H1 (cell line): ENCODE measurements at regions not wholly inside any gene's neighbourhood (a gene's known extent, or its start where the extent isn't known, plus 50 kb on each side); places are given as distances from the start of the nearest gene placed in this dataset.

ENCODE experiments used
- CTCF ChIA-PET: fragments of 300-600 bp; sonication (Branson Sonifier 250); formaldehyde crosslinking; loops from one replicate; lab custom pipeline; 2021; ENCODE audit not compliant: partially characterized antibody; lab: Charles Lee
- POLR2A ChIA-PET: fragments of 300-600 bp; sonication (Branson Sonifier 250); formaldehyde crosslinking; loops from one replicate; lab custom pipeline; 2021; ENCODE audit warnings: inconsistent platforms; ENCODE audit not compliant: partially characterized antibody; lab: Charles Lee
- DNase-seq, 2 experiments: peaks; one replicate each; pipeline versions ENCODE4 v3.0.0 to v3.0.0-alpha.2; 2010 to 2022; ENCODE audit warnings: low spot score in 2 of 2, low read depth in 1 of 2, mixed read lengths in 1 of 2
- FAIRE-seq: peaks from 2 replicates; lab custom pipeline; 2011; peaks lifted over from hg19 to GRCh38; lab: Jason Lieb, UNC
- H2AFZ ChIP-seq: 2 replicates; pipeline ENCODE4 v1.8.1; 2012; ENCODE audit warnings: low read length, inconsistent platforms
- H2AK5ac ChIP-seq: 2 replicates; pipeline ENCODE4 v1.6.1; 2013; ENCODE audit warnings: low read depth, low read length
- H2BK120ac ChIP-seq: replicated peaks from 2 replicates; pipeline ENCODE3; 2013; ENCODE audit warnings: low read depth, low read length, inconsistent platforms
- H2BK12ac ChIP-seq: 2 replicates; pipeline ENCODE4 v1.6.1; 2013; ENCODE audit warnings: low read depth, low read length
- H2BK15ac ChIP-seq: 2 replicates; pipeline ENCODE4 v1.6.1; 2013; ENCODE audit warnings: low read length
- H2BK20ac ChIP-seq: 2 replicates; pipeline ENCODE4 v1.6.1; 2013; ENCODE audit warnings: low read length
- H2BK5ac ChIP-seq: 2 replicates; pipeline ENCODE4 v1.6.1; 2013; ENCODE audit warnings: low read depth, low read length
- H3K14ac ChIP-seq: 2 replicates; pipeline ENCODE4 v1.6.1; 2013; ENCODE audit warnings: inconsistent platforms; ENCODE audit not compliant: insufficient read length
- H3K18ac ChIP-seq: 2 replicates; pipeline ENCODE4 v1.6.1; 2013; ENCODE audit warnings: low read length; ENCODE audit errors: extremely low read depth
- H3K23ac ChIP-seq: 2 replicates; pipeline ENCODE4 v1.6.1; 2013; ENCODE audit warnings: inconsistent platforms; ENCODE audit not compliant: insufficient read length
- H3K23me2 ChIP-seq: 2 replicates; pipeline ENCODE4 v1.6.1; 2013; ENCODE audit warnings: low read depth, low read length
- H3K27ac ChIP-seq: 2 replicates; pipeline ENCODE4 v1.6.1; 2011; ENCODE audit warnings: low read depth, low read length, inconsistent platforms
- H3K27me3 ChIP-seq, 4 experiments: replicated peaks in 1 of 4; 1 replicate in 1 of 4; 2 replicates in 3 of 4; pipeline versions ENCODE4 v1.6.1 to v1.8.1; 2011 to 2013; ENCODE audit warnings: low read length in 3 of 4, mild to moderate bottlenecking in 3 of 4, inconsistent platforms in 2 of 4, mixed read lengths in 2 of 4, moderate library complexity in 1 of 4; ENCODE audit not compliant: control insufficient read depth in 3 of 4, insufficient read depth in 3 of 4; ENCODE audit errors: extremely low read depth in 1 of 4
- H3K36me3 ChIP-seq, 4 experiments: 2 replicates each; pipeline versions ENCODE4 v1.6.1 to v1.8.1; 2011 to 2013; ENCODE audit warnings: mild to moderate bottlenecking in 4 of 4, low read length in 3 of 4, moderate library complexity in 2 of 4, control low read depth in 1 of 4, inconsistent platforms in 1 of 4; ENCODE audit not compliant: insufficient read depth in 4 of 4, control insufficient read depth in 2 of 4
- H3K4ac ChIP-seq: replicated peaks from 2 replicates; pipeline ENCODE3; 2013; ENCODE audit warnings: low read length, low read depth, mixed read lengths, inconsistent platforms; ENCODE audit not compliant: insufficient read length
- H3K4me1 ChIP-seq, 4 experiments: replicated peaks in 1 of 4; 1 replicate in 1 of 4; 2 replicates in 3 of 4; pipeline versions ENCODE4 v1.6.1 to v1.8.1; 2011 to 2013; ENCODE audit warnings: low read length in 3 of 4, inconsistent platforms in 2 of 4, mixed read lengths in 1 of 4; ENCODE audit not compliant: insufficient read depth in 4 of 4, control insufficient read depth in 3 of 4
- H3K4me2 ChIP-seq, 2 experiments: 2 replicates each; pipeline versions ENCODE4 v1.6.1 to v1.8.1; 2011 to 2013; ENCODE audit warnings: low read depth in 2 of 2, low read length in 2 of 2, control low read depth in 1 of 2, inconsistent platforms in 1 of 2, mild to moderate bottlenecking in 1 of 2; ENCODE audit not compliant: insufficient read depth in 1 of 2
- H3K4me3 ChIP-seq, 4 experiments: fragments of 200-600, 300-600 bp in 1 of 4; sonication (generic), shearing (Covaris generic), sonication (Bioruptor Twin) in 1 of 4; 2 replicates each; pipeline versions ENCODE4 v1.5.1 to v1.8.1; 2011 to 2016; ENCODE audit warnings: low read length in 4 of 4, low read depth in 3 of 4, control low read depth in 2 of 4, inconsistent platforms in 2 of 4, mild to moderate bottlenecking in 2 of 4, mixed read lengths in 1 of 4, moderate library complexity in 1 of 4; ENCODE audit not compliant: insufficient read depth in 2 of 4; ENCODE audit errors: extremely low read depth in 1 of 4
- H3K56ac ChIP-seq: replicated peaks from 2 replicates; pipeline ENCODE3; 2013; ENCODE audit warnings: low read depth, mild to moderate bottlenecking, mixed read lengths, low read length, inconsistent platforms; ENCODE audit not compliant: insufficient read length
- H3K79me1 ChIP-seq: 2 replicates; pipeline ENCODE4 v1.6.1; 2013; ENCODE audit warnings: low read depth, low read length, control low read depth
- H3K79me2 ChIP-seq, 2 experiments: 2 replicates each; pipeline versions ENCODE4 v1.6.1 to v1.8.1; 2012 to 2013; ENCODE audit warnings: low read length in 2 of 2, mild to moderate bottlenecking in 2 of 2, inconsistent platforms in 1 of 2; ENCODE audit not compliant: insufficient read depth in 2 of 2, control insufficient read depth in 1 of 2
- H3K9ac ChIP-seq, 4 experiments: replicated peaks in 1 of 4; 1 replicate in 1 of 4; 2 replicates in 3 of 4; pipeline versions ENCODE4 v1.6.1 to v1.8.1; 2011 to 2013; ENCODE audit warnings: low read depth in 3 of 4, low read length in 3 of 4, control low read depth in 2 of 4, mild to moderate bottlenecking in 2 of 4, moderate library complexity in 2 of 4, inconsistent platforms in 1 of 4; ENCODE audit errors: extremely low read depth in 1 of 4
- H3K9me3 ChIP-seq, 2 experiments: 2 replicates each; pipeline versions ENCODE4 v1.6.1 to v1.8.1; 2012 to 2013; ENCODE audit warnings: mild to moderate bottlenecking in 2 of 2, moderate library complexity in 2 of 2, control low read depth in 1 of 2, inconsistent platforms in 1 of 2, low read depth in 1 of 2, low read length in 1 of 2, mixed read lengths in 1 of 2; ENCODE audit not compliant: insufficient read depth in 2 of 2
- H4K20me1 ChIP-seq, 2 experiments: replicated peaks in 1 of 2; 2 replicates each; pipeline versions ENCODE3 to v1.8.1; 2011 to 2013; ENCODE audit warnings: inconsistent platforms in 2 of 2, low read length in 2 of 2, mild to moderate bottlenecking in 1 of 2; ENCODE audit not compliant: insufficient read depth in 2 of 2, control insufficient read depth in 1 of 2
- H4K5ac ChIP-seq: 2 replicates; pipeline ENCODE4 v1.6.1; 2013; ENCODE audit warnings: low read length, low read depth, mixed read lengths, inconsistent platforms; ENCODE audit not compliant: insufficient read length
- H4K8ac ChIP-seq: 2 replicates; pipeline ENCODE4 v1.8.0; 2013; ENCODE audit warnings: mild to moderate bottlenecking, moderate library complexity, low read length, inconsistent platforms; ENCODE audit not compliant: insufficient read depth; ENCODE audit errors: extremely low read depth
- H4K91ac ChIP-seq: replicated peaks from 2 replicates; pipeline ENCODE3; 2013; ENCODE audit warnings: low read length, mixed read lengths, inconsistent platforms; ENCODE audit not compliant: insufficient read length
- BRCA1 ChIP-seq: IDR thresholded peaks from 2 replicates; pipeline ENCODE4 v1.6.1; 2012; ENCODE audit warnings: low read depth, low read length, improper control_type of control experiment
- CEBPB ChIP-seq: IDR thresholded peaks from 2 replicates; pipeline ENCODE4 v1.6.1; 2012; ENCODE audit warnings: low read depth, low read length
- EP300 ChIP-seq, 2 experiments: IDR thresholded peaks; 1 replicate in 1 of 2; 2 replicates in 1 of 2; pipeline ENCODE4 v1.6.1; 2011 to 2012; ENCODE audit warnings: low read depth in 2 of 2, low read length in 2 of 2, mild to moderate bottlenecking in 2 of 2, borderline replicate concordance in 1 of 2, inconsistent platforms in 1 of 2, moderate library complexity in 1 of 2
- EZH2 ChIP-seq: fragments of 200-600 bp; sonication (generic); IDR thresholded peaks from 2 replicates; pipeline ENCODE4 v1.7.1; 2012; ENCODE audit warnings: low read depth, mild to moderate bottlenecking, moderate library complexity, low read length, inconsistent platforms; ENCODE audit not compliant: severe bottlenecking
- JUND ChIP-seq: IDR thresholded peaks from 2 replicates; pipeline ENCODE4 v1.6.1; 2011; ENCODE audit warnings: mild to moderate bottlenecking, improper control_type of control experiment, low read length
- MAFK ChIP-seq: IDR thresholded peaks from 2 replicates; pipeline ENCODE4 v1.6.1; 2012; ENCODE audit warnings: low read depth, mild to moderate bottlenecking, improper control_type of control experiment, low read length
- RFX5 ChIP-seq: IDR thresholded peaks from 2 replicates; pipeline ENCODE4 v1.6.1; 2011; ENCODE audit warnings: low read depth, low read length, improper control_type of control experiment, borderline replicate concordance
- RXRA ChIP-seq: IDR thresholded peaks from 2 replicates; pipeline ENCODE4 v1.6.1; 2011; ENCODE audit warnings: low read depth, mild to moderate bottlenecking, low read length, moderate library complexity; ENCODE audit not compliant: insufficient read depth
- YY1 ChIP-seq: IDR thresholded peaks from 2 replicates; pipeline ENCODE4 v1.6.1; 2011; ENCODE audit warnings: low read depth, mild to moderate bottlenecking, low read length
- WGBS, 2 experiments: shearing (Covaris generic) in 1 of 2; methylation state at CpG; one replicate each; pipeline versions ENCODE4 v1.1.6 to v1.1.7; 2013 to 2015; ENCODE audit warnings: low lambda C conversion rate in 2 of 2, mixed read lengths in 2 of 2, inconsistent platforms in 1 of 2, low coverage in 1 of 2, missing lambda C conversion rate in 1 of 2; ENCODE audit not compliant: insufficient replicate concordance in 2 of 2, insufficient coverage in 1 of 2, insufficient read length in 1 of 2; ENCODE audit errors: extremely low coverage in 1 of 2, missing lambda C conversion rate in 1 of 2; 5-methylcytosine and 5-hydroxymethylcytosine counted together
- TF ChIP-seq, protein P1 (sequence below): IDR thresholded peaks from 2 replicates; pipeline ENCODE4 v1.6.1; 2011; ENCODE audit warnings: low read depth, mild to moderate bottlenecking, low read length; ENCODE audit not compliant: insufficient read depth

DNA sequence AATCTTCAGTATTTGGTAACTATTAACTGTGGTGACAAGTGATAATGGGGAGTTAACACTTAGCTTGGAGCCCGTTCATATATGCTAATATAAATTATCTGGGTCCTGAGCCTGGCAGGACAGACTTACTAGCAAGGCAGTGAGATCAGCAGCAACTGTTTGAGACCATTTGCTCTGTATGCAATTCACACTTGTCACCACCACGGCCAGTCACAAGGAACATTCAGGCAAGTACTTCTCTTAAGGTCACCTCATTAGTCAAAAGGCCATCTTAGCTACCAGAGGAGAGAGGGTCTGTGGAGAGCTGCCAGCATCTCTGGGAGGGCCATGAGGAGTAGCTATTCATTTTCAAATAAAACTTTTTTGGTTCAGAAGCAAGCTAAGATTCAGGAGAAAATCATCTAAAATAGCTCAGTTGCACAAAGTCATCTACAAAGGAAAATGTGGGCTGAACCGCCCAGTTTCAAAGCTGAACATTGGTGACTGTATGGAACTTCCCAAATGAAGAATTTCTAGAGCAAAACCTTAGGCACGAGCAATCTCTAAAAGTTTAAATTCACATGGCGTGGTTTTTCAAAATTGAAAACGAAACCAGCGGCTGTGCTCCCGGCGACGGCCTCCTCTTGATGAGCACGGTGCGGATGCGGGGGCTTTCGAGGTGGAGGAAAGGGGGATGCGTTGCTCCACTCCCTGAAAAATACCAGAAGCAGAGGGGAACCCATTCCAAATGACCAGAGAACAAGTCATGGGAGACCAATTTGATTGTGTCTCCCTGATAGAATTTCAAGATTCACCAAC is 233.5 kb upstream of the MGMT start:
- CTCF ChIA-PET = interaction anchor here (0.7 to 0.9 kb wide), 2 partner anchors 15 to 20 kb away, joined by 3 to 4 read pairs; no protein-coding TSS in a partner anchor
- H3K4me2 ChIP-seq = no peak overlapping the region
- H2BK120ac ChIP-seq = no peak overlapping the region
- no peak overlapping the region for H3K4ac ChIP-seq
- no peak overlapping the region for H2BK5ac ChIP-seq
- H3K23me2 ChIP-seq = no peaks in the 10 kb centered on the region
- H3K79me2 ChIP-seq = no peaks in the 10 kb centered on the region
- H4K5ac ChIP-seq = no peak overlapping the region
- no peak for FAIRE-seq
- H4K8ac ChIP-seq = no peak overlapping the region
- H3K14ac ChIP-seq = no peak overlapping the region
- no peak overlapping the region for H2BK15ac ChIP-seq
- H2AK5ac ChIP-seq = no peak overlapping the region
- H3K4me3 ChIP-seq = no peak overlapping the region
- no peaks in the 10 kb centered on the region for H3K79me1 ChIP-seq
- no peaks in the 10 kb centered on the region for H3K4me1 ChIP-seq
- no peaks in the 10 kb centered on the region for H4K20me1 ChIP-seq
- no peak overlapping the region for H3K23ac ChIP-seq
- 93% methylated on average over 15 of the region's 15 CpGs; no CpG with 5 or more reads in 1 of the 2 experiments for whole genome bisulfite sequencing, 2 experiments
- H3K27ac ChIP-seq = no peak overlapping the region
- H2BK12ac ChIP-seq = no peak overlapping the region
- no peaks in the 10 kb centered on the region for H3K36me3 ChIP-seq
- no peak for DNase-seq
- no peak overlapping the region for H2BK20ac ChIP-seq
- no peak overlapping the region for H3K56ac ChIP-seq
- POLR2A ChIA-PET = no interaction called here
- H3K27me3 ChIP-seq = no peaks in the 10 kb centered on the region
- no peak overlapping the region for H3K18ac ChIP-seq
- no peak overlapping the region for H2AFZ ChIP-seq
- TF ChIP-seq EP300 (IDR thresholded peaks at IDR 0.05; ENCODE audit: borderline replicate concordance in 1 of 2, low read depth in 2 of 2, low read length in 2 of 2) (no peak), YY1 (no peak), BRCA1 (no peak), JUND (no peak), RXRA (no peak), EZH2 (no peak), MAFK (no peak), CEBPB (no peak), RFX5 (no peak)
- TF ChIP-seq, protein P1, sequence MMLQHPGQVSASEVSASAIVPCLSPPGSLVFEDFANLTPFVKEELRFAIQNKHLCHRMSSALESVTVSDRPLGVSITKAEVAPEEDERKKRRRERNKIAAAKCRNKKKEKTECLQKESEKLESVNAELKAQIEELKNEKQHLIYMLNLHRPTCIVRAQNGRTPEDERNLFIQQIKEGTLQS = no peak
- H4K91ac ChIP-seq = no peak overlapping the region
- H3K9ac ChIP-seq = no peak overlapping the region
- no peaks in the 10 kb centered on the region for H3K9me3 ChIP-seq
